Ammon's horn (tissue), 1 donor: ENCODE measurements at regions not wholly inside any gene's neighbourhood (a gene's known extent, or its start where the extent isn't known, plus 50 kb on each side); places are given as distances from the start of the nearest gene placed in this dataset.
A peak's percentile ranks its signal among the peaks of the same experiment; 100 is the strongest.

Experiments used
- DNase-seq: peaks from one replicate; pipeline ENCODE4 v3.0.0-alpha.2; 2016; ENCODE audit warnings: low spot score

DNA sequence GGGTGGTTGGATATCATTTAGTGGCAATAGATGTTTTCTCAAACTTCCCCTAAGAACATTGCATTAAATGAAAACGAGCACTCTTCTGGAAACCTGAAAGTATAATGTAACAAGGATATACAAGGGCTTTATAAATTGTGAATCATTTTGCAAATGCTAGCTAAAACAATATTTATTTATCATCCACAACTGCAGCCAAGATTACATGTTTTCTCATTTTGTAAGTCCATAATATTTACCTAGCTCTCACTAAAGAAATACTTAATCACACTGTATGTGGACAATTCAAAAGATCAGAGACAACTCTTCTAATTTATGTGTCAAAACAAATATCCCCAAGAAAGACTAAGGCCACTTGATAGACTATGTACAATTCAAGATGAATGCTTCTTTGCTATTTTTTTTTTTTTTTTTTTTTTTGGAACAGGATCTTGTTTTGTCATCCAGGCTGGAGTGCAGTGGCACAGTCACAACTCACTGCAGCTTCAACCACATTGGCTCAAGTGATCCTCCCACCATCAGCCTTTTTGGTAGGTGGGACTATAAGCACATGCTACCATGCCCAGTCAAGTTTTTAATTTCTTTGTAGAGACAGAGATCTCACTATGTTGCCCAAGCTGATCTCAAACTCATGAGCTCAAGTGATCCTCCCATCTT, 427.7 kb upstream of the THBS1 start:
- no peak for DNase-seq

DNA sequence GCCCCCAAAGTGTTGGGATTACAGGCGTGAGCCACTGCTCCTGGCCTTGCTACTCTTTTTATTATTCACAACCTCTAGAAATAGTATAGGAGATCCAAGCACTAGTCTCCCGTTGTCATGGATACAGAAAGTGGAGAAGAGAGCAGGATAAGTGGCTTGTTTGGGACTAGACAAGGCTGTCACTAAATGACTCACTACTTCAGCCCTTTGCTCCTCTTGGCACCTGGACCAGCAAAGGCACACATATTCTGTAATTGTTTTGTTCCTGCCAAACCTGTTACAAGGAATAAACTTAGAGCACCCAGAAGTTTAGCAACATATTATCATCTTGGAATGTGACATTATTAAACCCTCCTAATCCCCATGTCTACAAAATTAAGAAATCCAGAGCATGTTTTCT, 427.2 kb upstream of the THBS1 start:
- DNase-seq = peak; percentile 5

DNA sequence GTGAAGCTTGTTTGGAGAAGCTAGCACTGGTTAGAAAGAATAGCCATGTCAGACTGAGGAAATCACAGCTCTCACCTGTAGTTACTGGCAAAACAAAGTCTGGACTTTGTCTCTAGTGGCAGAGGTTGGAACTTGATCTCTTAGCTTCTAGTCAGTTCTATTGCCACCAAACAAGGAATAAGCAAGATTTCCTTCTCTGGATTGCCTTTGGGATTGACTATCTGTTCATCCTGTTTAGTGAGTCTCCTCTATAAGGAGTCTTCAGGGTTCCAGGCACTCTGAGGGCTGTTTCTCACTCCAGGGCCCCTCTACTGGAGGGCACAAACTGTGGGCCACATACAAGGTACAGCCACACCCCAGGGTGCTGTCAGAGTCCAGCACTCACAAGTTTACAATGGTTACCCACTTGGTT, 426.6 kb upstream of the THBS1 start:
- DNase-seq = no peak

DNA sequence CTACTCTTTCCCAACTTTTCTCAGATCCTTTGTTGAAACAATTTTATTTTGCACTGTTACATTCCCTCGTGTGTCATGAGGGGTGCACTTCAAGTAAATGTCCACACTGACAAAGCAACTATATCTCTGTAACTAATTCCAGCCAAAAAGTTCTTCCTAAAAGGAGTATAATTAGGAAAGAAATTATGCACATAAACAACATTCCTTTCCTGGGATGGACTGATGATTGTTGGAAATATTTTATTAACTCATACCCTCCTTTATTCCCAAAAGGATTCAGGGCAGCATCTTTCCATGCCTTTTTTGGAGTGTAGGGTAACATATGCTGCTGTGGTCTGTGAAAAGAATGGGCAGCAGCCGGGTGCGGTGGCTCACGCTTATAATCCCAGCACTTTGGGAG, 426.1 kb upstream of the THBS1 start:
- DNase-seq = no peak

DNA sequence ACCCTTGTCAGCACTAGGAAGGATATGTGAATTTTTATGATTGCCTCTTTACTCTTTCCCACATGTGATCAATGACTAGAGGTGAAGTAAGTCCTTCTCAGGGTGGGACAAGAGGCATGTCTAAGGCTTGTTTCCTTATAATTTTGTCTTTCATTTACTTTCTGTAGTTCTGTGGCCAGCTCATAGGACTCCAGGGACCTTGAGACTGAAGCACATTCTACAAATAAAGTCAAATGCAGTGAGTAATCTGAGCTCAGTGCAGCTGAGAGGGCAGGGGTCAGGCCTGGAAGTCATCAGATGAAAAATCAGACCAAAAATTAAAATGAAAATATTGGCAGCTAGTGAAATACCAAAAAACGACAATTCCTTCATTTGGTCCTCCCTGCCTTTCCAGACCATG, 424.7 kb upstream of the THBS1 start:
- no peak for DNase-seq

DNA sequence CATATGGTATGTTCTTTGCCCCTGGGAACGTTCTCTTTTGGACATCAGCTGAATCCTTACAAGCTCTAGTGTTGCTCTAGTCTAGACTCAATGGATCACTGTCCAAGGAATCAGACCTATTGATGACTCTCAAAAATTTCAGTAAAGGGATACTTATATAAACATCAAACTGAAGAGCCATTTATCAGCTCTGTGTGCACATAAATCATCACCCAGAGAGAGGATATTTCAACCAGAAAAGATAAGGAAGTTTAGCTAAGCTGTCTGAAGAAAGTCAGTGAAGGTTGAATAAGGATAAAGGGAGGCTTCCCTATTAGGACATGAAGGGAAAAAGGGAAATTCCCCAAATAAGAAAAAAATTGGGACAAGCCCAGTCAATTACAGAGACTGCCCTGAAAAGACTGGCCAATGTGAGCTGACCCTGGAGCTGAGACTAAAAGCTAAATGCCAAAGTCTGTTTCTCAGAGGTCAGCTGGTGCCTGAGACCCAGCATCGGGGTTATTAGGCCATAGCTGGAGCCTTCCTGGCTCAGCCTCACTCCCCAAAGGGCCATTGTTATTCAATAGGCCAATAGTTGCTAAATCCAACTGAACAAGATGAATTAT, 424.1 kb upstream of the THBS1 start:
- DNase-seq = no peak

DNA sequence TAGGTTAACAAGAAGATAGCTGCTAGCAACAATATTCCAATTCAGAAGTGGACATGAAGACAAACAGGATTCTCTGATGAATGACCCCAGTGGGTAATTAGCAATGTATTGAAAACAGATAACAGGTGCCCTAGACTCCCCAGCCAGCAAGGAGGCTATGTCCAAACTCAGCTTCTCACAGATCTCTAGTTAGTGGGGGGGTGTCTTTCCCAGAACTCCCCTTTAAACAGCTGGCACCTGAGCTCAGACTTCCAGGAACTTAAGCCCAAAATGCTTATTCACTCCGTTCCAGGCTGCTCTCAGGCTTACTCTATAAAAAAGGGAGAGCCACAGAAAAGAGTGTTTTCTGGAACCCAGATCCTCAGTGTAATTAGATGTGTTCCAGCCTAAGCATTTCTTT, 423.0 kb upstream of the THBS1 start:
- no peak for DNase-seq

DNA sequence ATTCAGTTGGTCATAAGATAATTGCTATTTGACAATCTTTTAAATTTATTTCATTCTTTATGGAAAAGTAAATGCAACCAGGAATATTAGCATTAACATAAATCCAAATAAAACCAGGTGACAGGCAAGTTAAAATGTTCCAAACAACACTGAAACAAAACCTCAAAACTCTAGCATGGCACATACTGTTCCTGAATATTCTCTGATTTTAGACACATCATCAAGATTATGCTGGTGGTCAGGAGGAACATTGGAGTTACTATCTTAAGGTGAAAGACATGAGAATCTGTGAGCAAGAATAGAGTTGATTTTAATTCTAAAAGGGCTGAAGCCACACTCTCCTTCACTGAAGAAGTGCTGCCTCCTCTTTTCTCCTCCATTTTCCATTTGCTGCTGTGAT, 421.0 kb upstream of the THBS1 start:
- no peak for DNase-seq

DNA sequence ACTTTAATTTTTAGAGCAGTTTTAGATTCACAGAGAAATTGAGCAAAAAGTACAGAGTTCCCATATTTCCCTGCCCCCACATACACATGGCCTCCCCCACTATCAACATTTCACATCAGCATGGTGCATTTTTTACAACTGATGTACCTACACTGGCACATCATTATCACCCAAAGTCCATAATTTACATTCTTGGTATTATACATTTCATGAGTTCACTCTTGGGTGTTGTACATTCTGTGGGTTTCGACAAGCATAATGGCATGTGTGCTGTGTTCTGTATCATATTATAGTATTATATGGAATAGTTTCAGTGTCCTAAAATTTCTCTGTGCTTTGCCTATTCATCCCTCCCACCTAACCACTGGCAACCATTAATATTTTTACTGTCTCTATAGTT, 419.8 kb upstream of the THBS1 start:
- no peak for DNase-seq

DNA sequence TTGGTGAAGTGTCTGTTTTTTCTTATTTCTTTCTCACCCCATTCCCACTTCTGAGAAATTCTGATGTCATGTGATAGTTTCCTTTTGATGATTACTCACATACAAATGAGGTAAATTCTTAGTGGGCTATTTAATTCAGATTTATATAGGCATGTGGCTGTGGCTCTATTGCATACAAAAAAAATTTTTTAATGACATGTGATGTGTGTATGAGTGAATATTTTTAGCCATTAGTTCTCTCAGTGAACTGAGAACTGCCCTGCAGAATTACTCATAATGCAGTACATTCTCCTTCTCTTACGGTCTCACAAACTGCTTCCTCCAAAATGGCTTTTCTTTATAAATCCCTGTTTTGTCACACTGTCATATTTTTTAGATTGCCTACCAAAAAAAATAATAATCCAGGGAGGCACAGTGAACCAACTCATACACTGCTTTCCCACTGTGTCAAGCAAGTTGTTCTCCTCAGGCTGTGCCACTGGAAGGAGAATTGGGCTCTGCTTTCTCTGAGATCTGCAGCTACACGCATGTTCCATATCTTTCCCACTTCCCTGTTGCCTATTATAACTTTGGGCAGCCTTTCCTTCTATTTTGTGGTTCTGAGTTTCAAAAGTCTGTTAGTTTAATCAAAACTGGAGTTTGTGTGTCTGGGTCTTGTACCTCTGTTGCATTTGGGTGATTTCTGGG, 415.7 kb upstream of the THBS1 start:
- no peak for DNase-seq

DNA sequence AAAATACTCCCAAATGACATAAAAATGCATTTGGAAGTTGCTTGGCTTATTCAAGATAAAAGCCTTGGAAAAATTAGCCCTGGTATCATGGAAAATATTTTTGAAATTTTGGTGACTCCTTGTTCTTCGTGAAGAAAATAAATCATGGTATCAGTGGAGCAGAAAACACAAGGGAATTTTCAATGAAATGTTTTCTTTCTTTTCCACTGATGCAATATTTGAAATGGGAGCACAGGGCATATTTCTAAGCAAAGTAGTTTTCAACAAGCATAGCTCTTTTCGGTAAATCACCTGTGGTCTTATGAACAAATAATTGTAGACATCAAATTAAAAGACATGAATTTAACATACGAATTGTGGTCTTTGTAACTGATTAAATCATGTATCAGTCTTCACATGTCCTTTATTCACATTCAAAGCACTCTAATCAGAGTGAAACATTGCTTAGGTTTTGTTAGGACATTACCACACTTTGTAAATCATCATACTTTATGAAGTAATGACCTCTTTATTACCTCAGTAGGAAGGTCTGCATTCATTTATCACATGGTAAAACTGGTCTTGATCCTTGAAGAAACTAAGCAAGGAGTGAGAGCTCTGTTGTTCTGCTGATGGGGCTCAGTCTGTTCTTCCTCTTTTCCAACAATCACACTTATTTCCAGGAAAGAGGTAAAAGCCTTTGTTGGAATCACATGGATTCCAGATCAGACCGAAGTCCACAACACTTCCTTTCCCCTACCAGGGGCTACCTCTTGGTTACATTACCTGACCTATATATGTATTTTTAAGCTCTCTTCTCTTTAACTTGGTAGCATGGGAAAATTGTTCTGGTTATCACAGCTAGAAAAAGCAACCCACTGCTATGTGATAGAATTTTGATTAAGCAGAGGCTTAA, 413.5 kb upstream of the THBS1 start:
- no peak for DNase-seq

DNA sequence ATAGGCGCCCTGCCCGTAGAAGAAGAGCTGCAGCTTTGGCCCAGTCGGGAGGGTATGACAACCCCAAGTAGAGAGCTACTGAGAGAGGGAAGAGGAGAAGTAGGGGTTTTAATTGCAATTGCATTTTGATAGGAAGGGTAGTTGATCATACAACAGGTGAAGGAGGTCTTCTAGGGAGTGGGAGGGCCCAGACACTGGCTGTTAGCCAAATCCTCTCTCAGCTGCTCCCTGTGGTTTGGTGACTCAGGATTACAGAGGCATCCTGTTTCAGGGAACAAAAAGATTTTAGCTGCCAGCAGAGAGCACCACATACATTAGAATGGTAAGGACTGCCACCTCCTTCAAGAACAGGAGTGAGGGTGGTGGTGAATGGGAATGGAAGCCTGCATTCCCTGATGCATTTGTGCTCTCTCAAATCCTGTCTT, 408.9 kb upstream of the THBS1 start:
- peak; percentile 78 for DNase-seq

DNA sequence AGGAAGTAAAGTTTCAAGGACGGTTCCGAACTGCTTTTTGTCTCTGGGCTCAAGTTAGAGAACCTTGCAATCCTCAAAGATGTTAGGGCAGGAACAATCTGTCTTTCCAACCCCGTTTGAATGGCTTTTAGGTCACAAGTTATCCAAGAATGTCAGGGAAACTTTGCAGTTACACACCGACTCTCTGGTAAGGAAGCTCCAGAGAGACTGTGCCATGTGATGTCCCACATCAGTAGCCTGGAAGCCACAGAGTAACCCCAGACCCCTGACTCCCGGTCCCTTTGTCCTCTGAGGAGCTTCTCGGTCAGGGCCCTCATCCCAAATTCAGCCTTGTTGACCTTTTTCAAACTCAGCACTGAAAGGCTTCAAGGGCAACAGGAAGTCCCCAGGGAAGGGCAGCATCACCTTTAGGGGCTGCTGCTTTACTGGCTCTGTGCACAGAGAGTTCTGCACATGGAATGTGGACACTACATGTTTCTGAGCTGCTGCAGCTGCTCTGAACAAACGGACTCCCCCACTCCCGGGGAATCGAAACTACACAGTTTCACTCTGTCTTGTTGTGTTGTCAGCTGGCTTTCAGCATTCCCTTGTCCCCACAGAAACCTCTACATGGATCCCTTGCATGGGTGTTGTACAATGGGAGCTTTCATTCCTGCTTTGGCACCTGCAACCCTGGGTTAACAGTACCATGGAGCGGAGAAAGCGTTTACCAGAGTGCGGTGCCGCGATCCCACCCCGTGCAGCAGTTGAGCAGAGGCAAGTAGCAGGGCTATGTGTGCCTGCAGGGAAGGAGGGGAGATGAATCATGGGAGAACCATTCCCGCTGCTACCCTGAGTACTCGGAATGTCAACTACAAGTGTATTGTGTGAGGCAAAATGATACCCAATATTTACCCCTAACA, 408.2 kb upstream of the THBS1 start:
- DNase-seq = peak; percentile 58

DNA sequence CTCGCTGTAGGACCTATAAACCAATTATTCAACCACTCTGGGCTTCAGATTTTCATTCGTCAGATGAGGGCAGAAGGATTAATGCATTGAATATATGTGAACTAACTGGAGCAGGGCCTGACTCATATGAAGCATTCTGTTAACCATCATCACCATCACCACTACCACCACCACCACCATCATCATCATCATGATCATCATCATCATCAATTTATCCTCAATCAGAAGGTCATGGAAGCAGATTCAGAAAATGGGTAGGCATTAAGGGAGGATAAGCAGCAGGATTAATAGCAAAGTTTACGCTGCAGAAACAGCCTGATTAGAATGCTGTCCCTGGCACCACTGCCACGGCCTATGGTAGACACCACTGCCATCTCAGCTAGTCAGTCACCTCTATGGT, 407.5 kb upstream of the THBS1 start:
- no peak for DNase-seq

DNA sequence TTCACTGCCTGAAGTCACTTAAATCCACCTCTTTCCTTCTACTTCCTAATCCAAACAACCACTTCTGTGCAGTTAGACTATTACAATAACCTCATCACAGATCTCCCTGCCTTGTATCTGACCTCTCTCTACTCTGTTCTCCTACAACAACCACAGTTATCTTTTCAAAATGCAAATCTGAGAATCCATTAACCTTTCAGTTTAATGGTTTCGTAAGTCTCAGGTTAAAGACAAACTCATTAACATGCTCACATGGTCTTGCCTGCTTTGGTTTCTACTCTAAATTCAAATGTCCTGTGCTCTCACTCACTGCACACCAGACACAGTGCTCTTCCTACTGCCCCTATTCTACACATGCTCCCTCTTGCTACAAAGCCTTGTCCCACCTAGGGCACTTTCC, 406.5 kb upstream of the THBS1 start:
- DNase-seq = no peak

DNA sequence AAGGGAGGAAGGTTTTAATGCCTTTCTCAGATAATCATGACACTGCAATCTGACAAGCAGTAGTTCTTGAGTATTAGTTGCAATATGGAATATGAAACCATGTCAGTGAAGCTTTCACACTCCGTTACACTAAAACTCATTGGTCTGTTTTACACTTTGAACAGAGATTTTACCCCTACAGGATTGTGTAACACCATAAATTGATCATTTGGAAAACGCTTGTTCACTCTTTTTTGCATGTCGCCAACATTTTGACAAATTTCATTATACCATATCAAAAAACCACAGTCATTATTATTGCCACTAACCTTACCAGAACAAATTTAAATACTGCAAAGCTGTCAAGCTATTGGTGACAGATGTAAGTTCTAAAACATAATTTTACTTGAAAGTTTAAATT, 404.8 kb upstream of the THBS1 start:
- no peak for DNase-seq

DNA sequence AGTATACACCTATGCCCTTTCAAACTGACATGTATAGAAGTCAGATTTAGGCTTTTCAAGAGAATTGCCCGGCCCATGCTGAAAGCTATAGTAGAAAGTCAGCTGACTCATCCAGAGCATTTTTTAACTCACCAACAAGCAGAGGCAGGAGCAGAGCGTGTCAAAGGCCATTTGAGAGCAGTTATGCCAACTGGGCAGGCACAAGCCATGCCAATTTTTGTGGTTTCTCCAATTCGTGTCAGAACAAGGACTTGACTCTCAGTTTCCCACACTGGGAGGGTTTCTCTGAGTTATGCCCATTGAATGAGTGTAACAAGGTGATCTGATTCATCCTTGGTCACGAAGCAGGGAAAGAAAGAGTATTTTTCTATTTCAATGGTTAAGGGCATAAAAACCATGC, 403.3 kb upstream of the THBS1 start:
- no peak for DNase-seq

DNA sequence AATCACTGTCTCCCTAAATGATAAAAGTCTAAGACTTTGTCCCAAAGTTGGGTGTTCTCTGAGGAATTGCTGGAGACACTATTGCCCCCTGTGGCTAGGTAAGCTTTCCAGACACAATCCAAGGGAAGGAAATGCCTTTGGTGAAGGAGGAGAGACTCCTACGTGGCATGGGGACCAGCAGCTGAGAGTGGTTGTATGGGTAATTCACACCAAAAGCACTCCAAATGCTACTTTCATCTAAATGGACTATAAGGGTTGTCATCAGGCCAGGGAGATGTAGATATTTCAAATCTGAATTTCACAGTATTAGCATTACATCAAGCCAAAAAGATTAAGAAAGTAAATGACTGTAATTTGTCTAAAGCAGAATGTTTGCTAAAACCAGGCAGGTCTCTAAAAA, 400.8 kb upstream of the THBS1 start:
- no peak for DNase-seq

DNA sequence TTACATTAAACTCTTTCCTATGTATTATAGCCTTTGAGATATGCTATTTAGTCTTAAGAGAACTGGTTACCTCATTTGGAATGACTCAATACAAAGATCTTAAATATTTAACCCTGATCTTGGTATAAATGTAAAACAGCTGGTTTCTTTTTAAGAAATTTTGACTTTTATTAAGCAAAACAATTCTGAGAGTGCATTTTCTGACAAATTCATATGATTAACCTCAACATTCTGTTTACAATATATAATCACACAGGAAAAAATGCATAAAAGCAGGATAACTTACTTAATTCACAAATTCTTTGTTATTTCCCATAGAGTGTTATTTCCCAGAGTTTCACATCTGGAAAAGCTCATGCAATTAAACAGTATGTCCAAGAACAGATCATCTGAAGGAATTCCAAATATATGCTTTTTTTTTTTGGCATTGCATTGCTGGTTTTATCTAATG, 400.4 kb upstream of the THBS1 start:
- DNase-seq = no peak

DNA sequence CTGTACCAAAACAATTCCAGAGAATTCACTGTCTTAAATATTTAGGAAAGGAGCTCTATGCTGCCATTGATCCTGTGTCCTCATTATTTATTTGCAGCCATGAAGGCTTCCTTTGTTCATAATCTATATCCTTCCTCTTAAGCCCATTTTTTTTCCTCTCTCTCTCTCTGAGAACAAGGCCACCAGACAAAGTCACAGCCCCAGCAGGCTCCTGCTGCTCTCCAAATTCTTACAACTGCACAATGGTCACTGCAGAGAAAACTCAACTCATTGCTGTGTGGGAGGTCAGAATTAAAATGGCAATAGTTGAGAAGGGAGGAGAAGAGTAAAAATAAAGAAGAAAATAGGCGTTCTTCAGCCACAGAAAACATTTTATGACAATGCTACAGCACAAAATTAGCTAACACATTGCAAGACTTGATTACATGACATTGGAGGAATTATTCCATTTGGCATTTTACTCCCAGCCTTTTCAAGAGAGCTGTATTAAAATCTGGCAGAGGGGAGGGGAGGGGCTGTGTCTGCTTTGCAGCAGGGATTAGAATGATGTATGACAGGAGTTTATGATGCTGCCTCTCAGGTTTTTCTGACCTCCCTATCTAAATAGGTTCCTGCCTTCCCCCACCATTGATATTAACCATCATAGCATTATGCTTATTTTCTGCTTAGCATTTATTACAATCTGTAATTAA, 399.7 kb upstream of the THBS1 start:
- no peak for DNase-seq

DNA sequence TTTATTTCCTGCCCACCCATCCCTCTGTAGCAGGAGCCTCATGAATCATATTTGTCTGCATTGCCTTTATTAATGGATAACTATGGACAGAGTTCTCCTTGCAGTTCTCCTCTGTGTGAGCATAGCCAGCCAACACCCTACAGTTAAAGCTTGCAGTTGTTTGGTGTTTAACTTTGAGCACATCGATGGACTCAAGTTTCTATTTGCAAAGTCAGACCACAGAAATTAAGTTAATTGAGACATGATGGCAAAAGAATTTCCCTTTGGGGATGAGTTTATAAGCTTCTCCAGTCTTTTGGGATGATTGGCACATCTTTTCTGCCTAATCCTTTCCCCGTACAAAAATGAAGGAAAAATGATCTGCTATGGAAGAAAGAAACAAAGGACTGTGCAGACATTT, 398.9 kb upstream of the THBS1 start:
- DNase-seq = no peak
